ENCODE measurements at regions not wholly inside any gene's neighbourhood (a gene's known extent, or its start where the extent isn't known, plus 50 kb on each side); places are given as distances from the start of the nearest gene placed in this dataset.
A peak's percentile ranks its signal among the peaks of the same experiment; 100 is the strongest.

GRCh38 chr3:168249550-168250414, 154.1 kb upstream of the GOLIM4 start:
- TF ChIP-seq SPI1 (IDR thresholded peaks at IDR 0.05; ENCODE audit: borderline replicate concordance, low read depth) (no peak), POLR2AphosphoS5 (IDR thresholded peaks at IDR 0.05; ENCODE audit: low read depth) (no peak), GABPA (IDR thresholded peaks at IDR 0.05; ENCODE audit: low read depth) (no peak), REST (IDR thresholded peaks at IDR 0.05; ENCODE audit: insufficient replicate concordance, low read depth) (no peak)
- TF ChIP-seq, protein P1, sequence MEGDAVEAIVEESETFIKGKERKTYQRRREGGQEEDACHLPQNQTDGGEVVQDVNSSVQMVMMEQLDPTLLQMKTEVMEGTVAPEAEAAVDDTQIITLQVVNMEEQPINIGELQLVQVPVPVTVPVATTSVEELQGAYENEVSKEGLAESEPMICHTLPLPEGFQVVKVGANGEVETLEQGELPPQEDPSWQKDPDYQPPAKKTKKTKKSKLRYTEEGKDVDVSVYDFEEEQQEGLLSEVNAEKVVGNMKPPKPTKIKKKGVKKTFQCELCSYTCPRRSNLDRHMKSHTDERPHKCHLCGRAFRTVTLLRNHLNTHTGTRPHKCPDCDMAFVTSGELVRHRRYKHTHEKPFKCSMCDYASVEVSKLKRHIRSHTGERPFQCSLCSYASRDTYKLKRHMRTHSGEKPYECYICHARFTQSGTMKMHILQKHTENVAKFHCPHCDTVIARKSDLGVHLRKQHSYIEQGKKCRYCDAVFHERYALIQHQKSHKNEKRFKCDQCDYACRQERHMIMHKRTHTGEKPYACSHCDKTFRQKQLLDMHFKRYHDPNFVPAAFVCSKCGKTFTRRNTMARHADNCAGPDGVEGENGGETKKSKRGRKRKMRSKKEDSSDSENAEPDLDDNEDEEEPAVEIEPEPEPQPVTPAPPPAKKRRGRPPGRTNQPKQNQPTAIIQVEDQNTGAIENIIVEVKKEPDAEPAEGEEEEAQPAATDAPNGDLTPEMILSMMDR (IDR thresholded peaks at IDR 0.05; ENCODE audit: insufficient read depth, low read length), result no peak
- DNase-seq (ENCODE audit: low read depth in 1 of 2, low spot score in 1 of 2), result peak in 1 of 2 experiments; percentile 66
- H3K27ac ChIP-seq (replicated peaks), result no peak overlapping the region
- peak overlapping the region; percentile 51 for H3K4me3 ChIP-seq (replicated peaks; ENCODE audit: insufficient read depth, low read length)
- peaks cover 37% of the 10 kb centered on the region for H3K27me3 ChIP-seq (ENCODE audit: insufficient read depth, poor library complexity, severe bottlenecking)

- Histone ChIP-seq H3K27me3 (ENCODE audit: insufficient read depth, poor library complexity, severe bottlenecking) (peaks cover 37% of the 10 kb centered on the region), H3K4me3 (replicated peaks; ENCODE audit: insufficient read depth, low read length) (peak overlapping the region; percentile 51), H3K27ac (replicated peaks) (no peak overlapping the region)
- DNase-seq (ENCODE audit: low read depth in 1 of 2, low spot score in 1 of 2), result no peak
- TF ChIP-seq REST (IDR thresholded peaks at IDR 0.05; ENCODE audit: insufficient replicate concordance, low read depth) (no peak), SPI1 (IDR thresholded peaks at IDR 0.05; ENCODE audit: borderline replicate concordance, low read depth) (no peak), POLR2AphosphoS5 (IDR thresholded peaks at IDR 0.05; ENCODE audit: low read depth) (no peak), GABPA (IDR thresholded peaks at IDR 0.05; ENCODE audit: low read depth) (no peak)
- TF ChIP-seq, protein P1 (IDR thresholded peaks at IDR 0.05; ENCODE audit: insufficient read depth, low read length), result no peak
These were observed 153.5 kb upstream of the GOLIM4 start for GRCh38 chr3:168249205-168249549.

- Histone ChIP-seq H3K27ac (replicated peaks) (no peak overlapping the region), H3K27me3 (ENCODE audit: insufficient read depth, poor library complexity, severe bottlenecking) (peaks cover 37% of the 10 kb centered on the region), H3K4me3 (replicated peaks; ENCODE audit: insufficient read depth, low read length) (no peak overlapping the region; the same call in 1 of the 2 replicates)
- DNase-seq (ENCODE audit: low read depth in 1 of 2, low spot score in 1 of 2), result no peak
- TF ChIP-seq SPI1 (IDR thresholded peaks at IDR 0.05; ENCODE audit: borderline replicate concordance, low read depth) (no peak), POLR2AphosphoS5 (IDR thresholded peaks at IDR 0.05; ENCODE audit: low read depth) (no peak)
- TF ChIP-seq, protein P1 (IDR thresholded peaks at IDR 0.05; ENCODE audit: insufficient read depth, low read length), result no peak
These were observed 152.9 kb upstream of the GOLIM4 start for GRCh38 chr3:168248383-168249204.

All from HL-60 (cell line).